Right lobe of liver (tissue), 6 donors: ENCODE measurements at regions not wholly inside any gene's neighbourhood (a gene's known extent, or its start where the extent isn't known, plus 50 kb on each side); places are given as distances from the start of the nearest gene placed in this dataset.

Source experiments
- ATAC-seq, 4 donors: fragments of 200-7000 bp; cut with Tn5 transposase; one replicate each; pipeline ENCODE4 v1.9.1; 2020; ENCODE audit warnings: mild to moderate bottlenecking in 4 of 4, moderate library complexity in 4 of 4
- DNase-seq, 3 donors: peaks; one replicate each; pipeline ENCODE4 v3.0.0-alpha.2; 2020
- H3K27ac ChIP-seq, 3 donors: fragments of 200-600 bp; one replicate each; pipeline ENCODE4 v1.8.0; 2022
- H3K27me3 ChIP-seq, 2 donors: fragments of 200-600 bp; one replicate each; pipeline ENCODE4 v1.8.0; 2022
- H3K36me3 ChIP-seq, 4 donors: fragments of 200-600 bp; sonication (generic) in 1 of 4; one replicate each; pipeline versions ENCODE4 v1.5.1 to v1.8.0; 2017 to 2022; ENCODE audit warnings: control low read depth in 1 of 4
- H3K4me1 ChIP-seq, 4 donors: fragments of 200-600 bp; sonication (generic) in 1 of 4; one replicate each; pipeline versions ENCODE4 v1.5.1 to v1.8.0; 2017 to 2022; ENCODE audit warnings: control low read depth in 1 of 4
- H3K4me3 ChIP-seq, 3 donors: fragments of 200-600 bp; one replicate each; pipeline ENCODE4 v1.8.0; 2022
- H3K9me3 ChIP-seq, 4 donors: fragments of 200-600 bp; sonication (generic) in 1 of 4; one replicate each; pipeline versions ENCODE4 v1.5.1 to v1.8.0; 2017 to 2022; ENCODE audit warnings: control low read depth in 1 of 4
- POLR2A ChIP-seq: fragments of 450-650 bp; IDR thresholded peaks from one replicate; pipeline ENCODE4 v1.6.1; 2017; ENCODE audit warnings: antibody characterized with exemption, mild to moderate bottlenecking
- WGBS: methylation state at CpG from one replicate; pipeline ENCODE4 v1.1.6; 2018; ENCODE audit warnings: low coverage, low lambda C conversion rate; ENCODE audit not compliant: insufficient coverage; ENCODE audit errors: missing lambda C conversion rate; 5-methylcytosine and 5-hydroxymethylcytosine counted together
- intact Hi-C, 2 donors: fragments of 100-400 bp; cut with DNase I; formaldehyde crosslinking; loops; one replicate each; pipeline versions ENCODE4 v1.11.2 to v1.14.1; 2022
- TF ChIP-seq, protein P1 (sequence below), 4 donors: fragments of 200-600 bp in 3 of 4; fragments of 450-650 bp in 1 of 4; IDR thresholded peaks; one replicate each; pipeline versions ENCODE4 v1.5.1 to v1.8.0; 2016 to 2022; ENCODE audit warnings: antibody characterized with exemption in 4 of 4, mild to moderate bottlenecking in 2 of 4
- donor health status: DM: no; HTN: yes; CAD: no.
- donor health status: DM: no; HTN: no; CAD: no.
- donor health status: DM: no; HTN: no; CAD: no.
- donor health status: DM: no; HTN: yes; CAD: no.
- donor health status: DM: no; HTN: yes; CAD: no.

DNA sequence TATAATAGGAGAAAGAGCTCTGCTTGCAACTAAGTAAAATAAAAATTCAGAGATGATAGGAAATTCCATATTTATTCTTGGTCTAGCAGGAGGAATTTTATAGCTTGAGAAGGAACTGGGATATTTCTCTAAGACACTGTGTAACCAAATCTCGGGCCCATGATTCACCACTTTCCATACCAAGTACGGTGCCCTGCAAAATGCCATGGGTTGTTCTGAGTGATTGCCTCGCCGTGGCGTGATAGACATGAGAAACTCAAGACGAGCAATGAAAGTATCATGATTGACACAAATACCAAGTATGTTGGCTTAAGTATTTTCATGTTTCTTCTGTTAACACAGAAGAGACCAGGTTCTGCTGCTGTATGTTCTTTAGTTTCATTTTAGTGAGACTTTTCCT is 167.2 kb downstream of the LMO4 start:
- WGBS = 66% methylated on average over 6 of the region's 6 CpGs
- no peak for ATAC-seq
- no peak for DNase-seq
- TF ChIP-seq, protein P1, sequence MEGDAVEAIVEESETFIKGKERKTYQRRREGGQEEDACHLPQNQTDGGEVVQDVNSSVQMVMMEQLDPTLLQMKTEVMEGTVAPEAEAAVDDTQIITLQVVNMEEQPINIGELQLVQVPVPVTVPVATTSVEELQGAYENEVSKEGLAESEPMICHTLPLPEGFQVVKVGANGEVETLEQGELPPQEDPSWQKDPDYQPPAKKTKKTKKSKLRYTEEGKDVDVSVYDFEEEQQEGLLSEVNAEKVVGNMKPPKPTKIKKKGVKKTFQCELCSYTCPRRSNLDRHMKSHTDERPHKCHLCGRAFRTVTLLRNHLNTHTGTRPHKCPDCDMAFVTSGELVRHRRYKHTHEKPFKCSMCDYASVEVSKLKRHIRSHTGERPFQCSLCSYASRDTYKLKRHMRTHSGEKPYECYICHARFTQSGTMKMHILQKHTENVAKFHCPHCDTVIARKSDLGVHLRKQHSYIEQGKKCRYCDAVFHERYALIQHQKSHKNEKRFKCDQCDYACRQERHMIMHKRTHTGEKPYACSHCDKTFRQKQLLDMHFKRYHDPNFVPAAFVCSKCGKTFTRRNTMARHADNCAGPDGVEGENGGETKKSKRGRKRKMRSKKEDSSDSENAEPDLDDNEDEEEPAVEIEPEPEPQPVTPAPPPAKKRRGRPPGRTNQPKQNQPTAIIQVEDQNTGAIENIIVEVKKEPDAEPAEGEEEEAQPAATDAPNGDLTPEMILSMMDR (IDR thresholded peaks at IDR 0.05) = no peak
- no peak for TF ChIP-seq POLR2A
- Histone ChIP-seq H3K4me3 (no peak overlapping the region), H3K4me1 (no peaks in the 10 kb centered on the region), H3K9me3 (no peaks in the 10 kb centered on the region), H3K27me3 (no peaks in the 10 kb centered on the region), H3K36me3 (no peaks in the 10 kb centered on the region), H3K27ac (no peak overlapping the region)
- intact Hi-C loops = no loop called here

DNA sequence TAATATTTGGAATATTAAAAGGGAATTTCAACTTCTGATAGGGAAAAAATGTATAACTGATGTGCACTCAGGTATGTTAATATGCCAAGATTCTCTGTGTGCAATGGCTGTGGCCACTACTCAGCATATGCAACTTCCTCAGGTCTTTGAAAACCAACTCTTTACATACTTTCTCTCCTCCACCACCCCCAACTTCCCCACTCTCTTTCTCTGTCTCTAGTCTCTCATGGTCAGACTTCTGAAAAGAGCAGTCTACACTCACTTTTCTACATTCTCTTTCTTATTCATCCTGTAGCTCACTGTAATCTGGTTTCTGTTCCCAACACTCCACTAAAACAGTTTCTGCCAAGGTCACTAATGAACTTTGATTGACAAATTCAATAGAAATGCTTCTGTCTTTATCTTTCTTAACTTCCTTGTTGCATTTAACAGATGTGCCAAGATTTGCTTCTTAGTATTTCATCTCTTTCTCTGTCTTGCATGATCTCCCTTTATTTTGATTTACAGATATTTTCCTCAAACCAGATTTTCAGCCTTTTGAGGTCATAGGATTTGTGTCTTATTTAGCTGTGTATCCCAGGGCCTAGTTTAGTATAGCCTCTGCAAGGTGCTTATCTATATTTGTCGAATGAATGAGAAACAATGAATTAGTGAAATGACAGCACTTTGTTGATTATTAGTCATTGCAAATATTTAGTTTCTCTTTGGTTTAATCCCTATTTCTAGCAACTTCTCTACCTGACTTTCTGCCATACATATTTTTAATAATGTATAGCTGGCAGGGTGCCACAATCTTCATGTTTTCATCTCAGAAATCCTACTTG is 168.9 kb downstream of the LMO4 start:
- H3K4me3 ChIP-seq = no peak overlapping the region
- DNase-seq (no peak), ATAC-seq (no peak)
- H3K27ac ChIP-seq = no peak overlapping the region
- TF ChIP-seq, protein P1 (IDR thresholded peaks at IDR 0.05) = no peak
- TF ChIP-seq POLR2A = no peak
- H3K4me1 ChIP-seq = no peaks in the 10 kb centered on the region
- intact Hi-C loops = no loop called here
- no peaks in the 10 kb centered on the region for H3K9me3 ChIP-seq
- WGBS = 72% methylated on average over 1 of the region's 1 CpG
- no peaks in the 10 kb centered on the region for H3K36me3 ChIP-seq
- H3K27me3 ChIP-seq = no peaks in the 10 kb centered on the region

DNA sequence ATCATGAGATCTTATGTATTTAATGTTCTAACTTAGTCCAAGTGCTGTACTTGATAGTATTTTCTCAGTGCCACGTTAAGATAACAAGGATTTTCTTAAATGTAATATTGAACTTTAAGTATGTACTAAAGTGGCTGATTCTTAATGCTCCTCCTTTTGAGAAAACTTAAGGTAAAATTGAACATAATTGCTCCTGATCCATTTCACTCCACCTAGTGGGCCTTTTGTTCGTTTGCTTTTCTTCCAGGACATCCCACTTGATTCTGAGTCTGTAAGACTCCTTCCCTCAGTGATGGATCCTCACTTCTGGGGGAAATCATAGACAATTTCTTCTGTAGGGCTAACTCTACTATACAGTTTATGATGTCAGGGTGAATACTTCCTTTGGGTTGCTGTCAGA is 173.1 kb downstream of the LMO4 start:
- DNase-seq (no peak), ATAC-seq (no peak)
- H3K4me1 ChIP-seq = no peaks in the 10 kb centered on the region
- no peaks in the 10 kb centered on the region for H3K36me3 ChIP-seq
- no peaks in the 10 kb centered on the region for H3K9me3 ChIP-seq
- no peak overlapping the region for H3K27ac ChIP-seq
- H3K4me3 ChIP-seq = no peak overlapping the region
- WGBS = 33% methylated on average over 2 of the region's 2 CpGs
- intact Hi-C loops = no loop called here
- H3K27me3 ChIP-seq = no peaks in the 10 kb centered on the region
- no peak for TF ChIP-seq POLR2A
- TF ChIP-seq, protein P1 (IDR thresholded peaks at IDR 0.05) = no peak

DNA sequence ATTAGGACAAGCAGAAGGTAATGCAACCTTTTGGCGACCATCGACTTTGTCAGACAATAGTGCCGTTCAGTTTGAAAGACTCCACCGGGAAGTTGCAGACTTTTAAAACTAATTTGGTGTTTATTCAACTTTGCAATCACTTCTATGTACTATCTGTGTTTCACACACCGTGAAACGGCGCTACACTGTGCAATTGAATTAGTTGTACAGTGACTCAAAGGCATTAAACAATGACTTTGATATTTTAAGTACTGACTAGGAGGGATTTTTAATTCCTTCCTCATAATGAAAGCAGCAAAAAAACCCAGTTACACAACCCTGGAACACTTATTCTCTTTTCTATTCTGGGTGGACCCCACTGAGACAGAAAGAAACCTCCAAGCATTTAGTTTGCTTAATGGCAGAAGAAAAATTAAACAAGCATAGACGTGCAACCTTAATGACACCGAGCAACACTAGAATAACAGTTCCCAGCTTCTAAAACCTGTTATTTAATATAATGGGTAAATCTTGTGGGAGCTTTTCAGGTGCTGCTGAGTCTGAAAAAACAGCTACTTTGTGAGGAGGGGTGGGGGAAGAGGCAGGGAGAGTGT is 176.8 kb downstream of the LMO4 start:
- no peaks in the 10 kb centered on the region for H3K27me3 ChIP-seq
- DNase-seq (no peak), ATAC-seq (no peak)
- no peaks in the 10 kb centered on the region for H3K4me1 ChIP-seq
- no peak for TF ChIP-seq POLR2A
- TF ChIP-seq, protein P1 (IDR thresholded peaks at IDR 0.05) = no peak
- no peak overlapping the region for H3K4me3 ChIP-seq
- no peaks in the 10 kb centered on the region for H3K36me3 ChIP-seq
- intact Hi-C loops = no loop called here
- H3K9me3 ChIP-seq = no peaks in the 10 kb centered on the region
- WGBS = 73% methylated on average over 9 of the region's 9 CpGs
- no peak overlapping the region for H3K27ac ChIP-seq
